Tibial nerve (tissue), 3 donors: ENCODE measurements at regions not wholly inside any gene's neighbourhood (a gene's known extent, or its start where the extent isn't known, plus 50 kb on each side); places are given as distances from the start of the nearest gene placed in this dataset.

Source experiments
- CTCF ChIP-seq, 5 experiments: fragments of 200-600 bp in 3 of 5; fragments of 450-650 bp in 2 of 5; sonication (generic) in 3 of 5; IDR thresholded peaks; one replicate each; pipeline ENCODE4 v1.5.1; 2016 to 2019; ENCODE audit warnings: antibody characterized with exemption in 5 of 5, mild to moderate bottlenecking in 3 of 5, moderate library complexity in 2 of 5
- POLR2A ChIP-seq, 2 donors: fragments of 450-650 bp; IDR thresholded peaks; one replicate each; pipeline ENCODE4 v1.6.1; 2017; ENCODE audit warnings: antibody characterized with exemption in 2 of 2, mild to moderate bottlenecking in 2 of 2, moderate library complexity in 2 of 2

DNA sequence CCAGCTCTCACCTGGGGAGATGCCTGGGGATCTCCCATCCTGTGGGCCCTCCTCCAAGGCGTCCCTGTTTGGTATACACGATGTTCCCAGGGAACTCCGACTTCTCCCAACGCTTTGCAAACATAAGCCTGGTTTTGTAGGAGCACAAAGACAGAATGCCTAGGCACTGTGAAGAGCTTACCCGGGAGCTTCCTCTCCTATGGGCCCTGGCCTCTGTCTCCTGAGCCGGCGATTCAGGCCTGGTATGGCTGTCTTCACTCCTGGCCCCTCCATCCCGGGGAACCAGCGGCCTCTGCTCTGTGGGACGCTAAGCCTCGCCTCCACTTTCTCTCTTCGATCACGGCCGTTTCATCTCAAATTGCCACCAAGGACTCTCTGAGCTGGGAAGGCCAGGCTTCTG lies 59.6 kb upstream of the ACTRT2 start:
- TF ChIP-seq POLR2A (IDR thresholded peaks at IDR 0.05) (no peak), CTCF (IDR thresholded peaks at IDR 0.05) (no peak)
